ENCODE measurements at regions not wholly inside any gene's neighbourhood (a gene's known extent, or its start where the extent isn't known, plus 50 kb on each side); places are given as distances from the start of the nearest gene placed in this dataset.

- Histone ChIP-seq H3K4me3 (ENCODE audit: low read depth, low read length) (no peak overlapping the region), H3K36me3 (ENCODE audit: control insufficient read depth in 2 of 2, insufficient read depth in 1 of 2, low read length in 2 of 2) (no peaks in the 10 kb centered on the region), H3K27ac (ENCODE audit: extremely low read depth, low read depth, low read length) (no peak overlapping the region), H3K9me3 (ENCODE audit: control insufficient read depth, insufficient read depth, low read depth, low read length) (no peaks in the 10 kb centered on the region), H3K4me1 (ENCODE audit: control insufficient read depth, insufficient read depth, low read length) (no peaks in the 10 kb centered on the region; the same call in 1 of the 2 replicates)
- ChIA-PET POLR2A (no interaction called here), CTCF (no interaction called here)
- TF ChIP-seq ZNF76 (tag by site-specific recombination; IDR thresholded peaks at IDR 0.05; ENCODE audit: borderline replicate concordance, low read depth) (no peak), GLI4 (tag by site-specific recombination; IDR thresholded peaks at IDR 0.05) (no peak), KLF8 (tag by site-specific recombination; IDR thresholded peaks at IDR 0.05) (no peak), ZNF140 (tag by site-specific recombination; IDR thresholded peaks at IDR 0.05) (no peak), ZNF221 (tag by site-specific recombination; IDR thresholded peaks at IDR 0.05; ENCODE audit: borderline replicate concordance) (no peak), HOXC10 (CRISPR knock-in tag; IDR thresholded peaks at IDR 0.05) (no peak), ZNF654 (tag by site-specific recombination; IDR thresholded peaks at IDR 0.05; ENCODE audit: low read depth) (no peak), ELK4 (IDR thresholded peaks at IDR 0.05; ENCODE audit: borderline replicate concordance, low read depth, low read length) (no peak), ZNF449 (tag by site-specific recombination; IDR thresholded peaks at IDR 0.05) (no peak)
These were observed 99.4 kb upstream of the CREB5 start for GRCh38 chr7:28312948-28313347.

GRCh38 chr7:28314841-28315240 is 97.5 kb upstream of the CREB5 start:
- H3K27ac ChIP-seq (ENCODE audit: extremely low read depth, low read depth, low read length), result no peak overlapping the region
- POLR2A ChIA-PET, result interaction anchor here (0.6 kb wide), 1 partner anchor 371 kb away, joined by 5 read pairs; no protein-coding TSS in a partner anchor
- H3K4me1 ChIP-seq (ENCODE audit: control insufficient read depth, insufficient read depth, low read length), result no peaks in the 10 kb centered on the region; the same call in 1 of the 2 replicates
- CTCF ChIA-PET, result no interaction called here
- H3K36me3 ChIP-seq (ENCODE audit: control insufficient read depth in 2 of 2, insufficient read depth in 1 of 2, low read length in 2 of 2), result no peaks in the 10 kb centered on the region
- H3K4me3 ChIP-seq (ENCODE audit: low read depth, low read length), result no peak overlapping the region
- TF ChIP-seq KLF17 (tag by site-specific recombination; IDR thresholded peaks at IDR 0.05), result no peak
- H3K9me3 ChIP-seq (ENCODE audit: control insufficient read depth, insufficient read depth, low read depth, low read length), result no peaks in the 10 kb centered on the region

- ChIA-PET POLR2A (no interaction called here), CTCF (interaction anchor here (0.6 kb wide), 1 partner anchor 34 kb away, joined by 3 read pairs; no protein-coding TSS in a partner anchor)
- H3K27ac ChIP-seq (ENCODE audit: extremely low read depth, low read depth, low read length), result no peak overlapping the region
- no peaks in the 10 kb centered on the region; the same call in 1 of the 2 replicates for H3K4me1 ChIP-seq (ENCODE audit: control insufficient read depth, insufficient read depth, low read length)
- H3K9me3 ChIP-seq (ENCODE audit: control insufficient read depth, insufficient read depth, low read depth, low read length), result no peaks in the 10 kb centered on the region
- no peak overlapping the region for H3K4me3 ChIP-seq (ENCODE audit: low read depth, low read length)
- H3K36me3 ChIP-seq (ENCODE audit: control insufficient read depth in 2 of 2, insufficient read depth in 1 of 2, low read length in 2 of 2), result no peaks in the 10 kb centered on the region
- TF ChIP-seq ZNF335 (tag by site-specific recombination; conservative IDR thresholded peaks at IDR 0.05) (no peak), PRDM10 (tag by site-specific recombination; IDR thresholded peaks at IDR 0.05) (peak; percentile 48), PATZ1 (tag by site-specific recombination; IDR thresholded peaks at IDR 0.05) (no peak), ZBTB20 (tag by site-specific recombination; IDR thresholded peaks at IDR 0.05) (no peak), EGR2 (tag by site-specific recombination; IDR thresholded peaks at IDR 0.05; ENCODE audit: low read depth) (peak; percentile 93), ZFHX2 (tag by site-specific recombination; conservative IDR thresholded peaks at IDR 0.05) (peak; percentile 89)
These were observed 96.5 kb upstream of the CREB5 start for GRCh38 chr7:28315565-28316410.
